HEK293 (cell line): ENCODE measurements at regions not wholly inside any gene's neighbourhood (a gene's known extent, or its start where the extent isn't known, plus 50 kb on each side); places are given as distances from the start of the nearest gene placed in this dataset.

Source experiments
- CTCF ChIA-PET: fragments of 350-600 bp; formaldehyde crosslinking; extraction: SDS; loops from one replicate; lab custom pipeline; 2021; ENCODE audit warnings: antibody characterized with exemption; lab: Yijun Ruan, JAX
- POLR2A ChIA-PET: fragments of 300-600 bp; formaldehyde crosslinking; extraction: SDS; loops from one replicate; lab custom pipeline; 2020; ENCODE audit warnings: antibody characterized with exemption, inconsistent platforms; lab: Yijun Ruan, JAX
- H3K27ac ChIP-seq: fragments of 200-500 bp; sonication (Bioruptor generic); 2 replicates; pipeline ENCODE4 v1.5.1; 2014; ENCODE audit warnings: low read depth, low read length, control low read depth, inconsistent platforms; ENCODE audit errors: extremely low read depth
- H3K36me3 ChIP-seq, 2 experiments: fragments of 200-500 bp in 1 of 2; sonication (Bioruptor generic) in 1 of 2; 1 replicate in 1 of 2; 2 replicates in 1 of 2; pipeline ENCODE4 v1.5.1; 2014 to 2017; ENCODE audit warnings: inconsistent platforms in 2 of 2, low read length in 2 of 2; ENCODE audit not compliant: control insufficient read depth in 2 of 2, insufficient read depth in 1 of 2
- H3K4me1 ChIP-seq: fragments of 200-500 bp; sonication (Bioruptor generic); 2 replicates; pipeline ENCODE4 v1.5.1; 2014; ENCODE audit warnings: mild to moderate bottlenecking, low read length, inconsistent platforms; ENCODE audit not compliant: control insufficient read depth, insufficient read depth
- H3K4me3 ChIP-seq: 2 replicates; pipeline ENCODE4 v1.5.1; 2011; ENCODE audit warnings: low read depth, mild to moderate bottlenecking, control low read depth, low read length, moderate library complexity
- H3K9me3 ChIP-seq: fragments of 200-500 bp; sonication (Bioruptor generic); 2 replicates; pipeline ENCODE4 v1.5.1; 2014; ENCODE audit warnings: low read depth, low read length, inconsistent platforms; ENCODE audit not compliant: control insufficient read depth, insufficient read depth
- AEBP2 ChIP-seq: fragments of 450-650 bp; formaldehyde crosslinking; IDR thresholded peaks from 2 replicates; pipeline ENCODE4 v1.5.1; 2016; ENCODE audit warnings: missing biosample characterization, missing genetic modification characterization, borderline replicate concordance
- FEZF1 ChIP-seq: fragments of 450-650 bp; formaldehyde crosslinking; IDR thresholded peaks from 2 replicates; pipeline ENCODE4 v1.5.1; 2016; ENCODE audit warnings: missing biosample characterization, missing genetic modification characterization
- HOXD13 ChIP-seq: sonication (generic); formaldehyde crosslinking; IDR thresholded peaks from 2 replicates; pipeline ENCODE4 v1.8.0; 2022; ENCODE audit warnings: missing genetic modification reagents, borderline replicate concordance
- IKZF3 ChIP-seq: fragments of 450-650 bp; IDR thresholded peaks from 2 replicates; pipeline ENCODE4 v1.5.0; 2018; ENCODE audit warnings: missing biosample characterization, mild to moderate bottlenecking, missing genetic modification characterization, moderate library complexity
- KLF1 ChIP-seq: fragments of 450-650 bp; formaldehyde crosslinking; IDR thresholded peaks from 2 replicates; pipeline ENCODE4 v1.5.1; 2016; ENCODE audit warnings: missing biosample characterization, missing genetic modification characterization
- KLF8 ChIP-seq: fragments of 450-650 bp; formaldehyde crosslinking; IDR thresholded peaks from 2 replicates; pipeline ENCODE4 v1.5.1; 2016; ENCODE audit warnings: missing biosample characterization, missing genetic modification characterization
- MEIS1 ChIP-seq: sonication (generic); formaldehyde crosslinking; IDR thresholded peaks from 2 replicates; pipeline ENCODE4 v1.8.1; 2022; ENCODE audit warnings: missing genetic modification reagents, mild to moderate bottlenecking, borderline replicate concordance
- SCRT1 ChIP-seq: fragments of 450-650 bp; formaldehyde crosslinking; IDR thresholded peaks from 2 replicates; pipeline ENCODE4 v1.5.1; 2016; ENCODE audit warnings: missing biosample characterization, missing genetic modification characterization, borderline replicate concordance
- TRIM28 ChIP-seq: IDR thresholded peaks from 2 replicates; pipeline ENCODE4 v1.6.1; 2011; ENCODE audit warnings: low read length, control low read depth, borderline replicate concordance
- ZBTB49 ChIP-seq: fragments of 450-650 bp; formaldehyde crosslinking; IDR thresholded peaks from 2 replicates; pipeline ENCODE4 v1.5.1; 2016; ENCODE audit warnings: missing biosample characterization, missing genetic modification characterization, low read depth
- ZBTB6 ChIP-seq: fragments of 450-650 bp; formaldehyde crosslinking; IDR thresholded peaks from 2 replicates; pipeline ENCODE4 v1.5.1; 2017; ENCODE audit warnings: missing biosample characterization, missing genetic modification characterization
- ZEB2 ChIP-seq: fragments of 450-650 bp; formaldehyde crosslinking; IDR thresholded peaks from 2 replicates; pipeline ENCODE4 v1.5.1; 2016; ENCODE audit warnings: missing biosample characterization, missing genetic modification characterization
- ZNF211 ChIP-seq: fragments of 450-650 bp; formaldehyde crosslinking; IDR thresholded peaks from 2 replicates; pipeline ENCODE4 v1.5.1; 2016; ENCODE audit warnings: low read depth, missing biosample characterization, missing genetic modification characterization
- ZNF223 ChIP-seq: fragments of 450-650 bp; formaldehyde crosslinking; IDR thresholded peaks from 2 replicates; pipeline ENCODE4 v1.5.1; 2016; ENCODE audit warnings: missing biosample characterization, missing genetic modification characterization
- ZNF274 ChIP-seq, 2 experiments: fragments of 200-500 bp in 1 of 2; fragments of 450-650 bp in 1 of 2; sonication (Bioruptor generic) in 1 of 2; formaldehyde crosslinking in 1 of 2; IDR thresholded peaks; 2 replicates each; pipeline versions ENCODE4 v1.5.1 to v1.6.1; 2014 to 2016; ENCODE audit warnings: borderline replicate concordance in 1 of 2, inconsistent platforms in 1 of 2, low read length in 1 of 2, missing biosample characterization in 1 of 2, missing genetic modification characterization in 1 of 2
- ZNF341 ChIP-seq: fragments of 450-650 bp; formaldehyde crosslinking; IDR thresholded peaks from 2 replicates; pipeline ENCODE4; 2016; ENCODE audit warnings: low read depth, missing biosample characterization, missing genetic modification characterization
- ZNF354C ChIP-seq: fragments of 450-650 bp; formaldehyde crosslinking; IDR thresholded peaks from 2 replicates; pipeline ENCODE4 v1.5.1; 2016; ENCODE audit warnings: missing biosample characterization, missing genetic modification characterization, low read depth, borderline replicate concordance
- ZNF449 ChIP-seq: fragments of 450-650 bp; formaldehyde crosslinking; IDR thresholded peaks from 2 replicates; pipeline ENCODE4 v1.5.1; 2017; ENCODE audit warnings: missing biosample characterization, mild to moderate bottlenecking, missing genetic modification characterization, moderate library complexity
- ZNF555 ChIP-seq: fragments of 450-650 bp; formaldehyde crosslinking; conservative IDR thresholded peaks from 2 replicates; pipeline ENCODE4 v1.5.1; 2017; ENCODE audit warnings: missing biosample characterization, mild to moderate bottlenecking, missing genetic modification characterization, inconsistent platforms
- ZNF76 ChIP-seq: fragments of 450-650 bp; formaldehyde crosslinking; IDR thresholded peaks from 2 replicates; pipeline ENCODE4; 2016; ENCODE audit warnings: low read depth, missing biosample characterization, missing genetic modification characterization, borderline replicate concordance
- ZNF777 ChIP-seq: fragments of 450-650 bp; formaldehyde crosslinking; IDR thresholded peaks from 2 replicates; pipeline ENCODE4 v1.5.1; 2017; ENCODE audit warnings: missing biosample characterization, missing genetic modification characterization, borderline replicate concordance

GRCh38 chr16:51952500-51952899 lies 594.4 kb downstream of the TOX3 start:
- ChIA-PET CTCF (interaction anchor here (0.6 to 1.0 kb wide), 4 partner anchors 11 to 140 kb away, joined by 3 to 4 read pairs (median 3); no protein-coding TSS in a partner anchor), POLR2A (interaction anchor here (0.7 kb wide), 1 partner anchor 12 kb away, joined by 3 read pairs; no protein-coding TSS in a partner anchor)
- TF ChIP-seq ZNF354C (tag by site-specific recombination) (no peak), SCRT1 (no peak), HOXD13 (CRISPR knock-in tag) (no peak), ZNF274 (IDR thresholded peaks at IDR 0.05; ENCODE audit: low read length) (no peak), ZNF274 (tag by site-specific recombination; IDR thresholded peaks at IDR 0.05; ENCODE audit: borderline replicate concordance) (no peak), ZNF223 (no peak), ZEB2 (no peak), FEZF1 (no peak)
- no peaks in the 10 kb centered on the region for H3K36me3 ChIP-seq
- H3K27ac ChIP-seq, result no peak overlapping the region
- H3K9me3 ChIP-seq, result no peaks in the 10 kb centered on the region
- peaks cover 6% of the 10 kb centered on the region for H3K4me1 ChIP-seq
- H3K4me3 ChIP-seq, result no peak overlapping the region

- Histone ChIP-seq H3K4me1 (peaks cover 6% of the 10 kb centered on the region), H3K36me3 (no peaks in the 10 kb centered on the region), H3K27ac (no peak overlapping the region), H3K9me3 (no peaks in the 10 kb centered on the region), H3K4me3 (no peak overlapping the region)
- TF ChIP-seq TRIM28 (peak; percentile 88), KLF8 (tag by site-specific recombination) (no peak), FEZF1 (peak; percentile 68), AEBP2 (no peak), ZBTB6 (peak; percentile 35; the same call in 1 of the 2 replicates), ZNF449 (tag by site-specific recombination) (peak; percentile 100)
- ChIA-PET CTCF (interaction anchor here (0.6 to 0.8 kb wide), 3 partner anchors 31 to 139 kb away, joined by 3 to 4 read pairs (median 3); no protein-coding TSS in a partner anchor), POLR2A (interaction anchor here (0.7 kb wide), 1 partner anchor 12 kb away, joined by 3 read pairs; no protein-coding TSS in a partner anchor)
Observed at GRCh38 chr16:51951668-51952298, 595.2 kb downstream of the TOX3 start.

GRCh38 chr16:51950118-51950780 lies 596.7 kb downstream of the TOX3 start:
- no peak overlapping the region for H3K4me3 ChIP-seq
- TF ChIP-seq IKZF3 (tag by site-specific recombination), result no peak
- TF ChIP-seq ZNF777 (tag by site-specific recombination), result no peak
- no peak for TF ChIP-seq ZNF274 (IDR thresholded peaks at IDR 0.05; ENCODE audit: low read length)
- TF ChIP-seq ZNF274 (tag by site-specific recombination; IDR thresholded peaks at IDR 0.05; ENCODE audit: borderline replicate concordance), result no peak
- TF ChIP-seq ZNF76 (tag by site-specific recombination), result no peak
- TF ChIP-seq ZNF555 (tag by site-specific recombination), result no peak
- TF ChIP-seq MEIS1, result no peak
- no peak for TF ChIP-seq KLF1 (tag by site-specific recombination)
- no peak for TF ChIP-seq ZNF341 (tag by site-specific recombination)
- no peak for TF ChIP-seq ZBTB49
- no peak for TF ChIP-seq FEZF1
- TF ChIP-seq ZNF211, result no peak
- no peaks in the 10 kb centered on the region for H3K36me3 ChIP-seq
- no peak overlapping the region for H3K27ac ChIP-seq
- peaks cover 6% of the 10 kb centered on the region for H3K4me1 ChIP-seq
- CTCF ChIA-PET, result interaction anchor here (0.6 kb wide), 1 partner anchor 15 kb away, joined by 3 read pairs; no protein-coding TSS in a partner anchor
- H3K9me3 ChIP-seq, result no peaks in the 10 kb centered on the region
- POLR2A ChIA-PET, result no interaction called here
